ENCODE measurements at regions not wholly inside any gene's neighbourhood (a gene's known extent, or its start where the extent isn't known, plus 50 kb on each side); places are given as distances from the start of the nearest gene placed in this dataset.

GRCh38 chr21:28725396-28725795, 267.3 kb downstream of the LTN1 start:
- Histone ChIP-seq H3K4me3 (ENCODE audit: low read length) (no peak overlapping the region), H3K4me1 (ENCODE audit: control insufficient read depth, insufficient read depth, low read length) (no peaks in the 10 kb centered on the region), H3K36me3 (ENCODE audit: insufficient read depth, low read length) (no peaks in the 10 kb centered on the region), H3K4me2 (ENCODE audit: low read length) (no peak overlapping the region), H3K27me3 (ENCODE audit: control insufficient read depth, insufficient read depth, low read length) (no peaks in the 10 kb centered on the region), H3K9me3 (replicated peaks; ENCODE audit: low read length) (no peaks in the 10 kb centered on the region), H3K9ac (ENCODE audit: low read depth, low read length) (no peak overlapping the region)

DNA sequence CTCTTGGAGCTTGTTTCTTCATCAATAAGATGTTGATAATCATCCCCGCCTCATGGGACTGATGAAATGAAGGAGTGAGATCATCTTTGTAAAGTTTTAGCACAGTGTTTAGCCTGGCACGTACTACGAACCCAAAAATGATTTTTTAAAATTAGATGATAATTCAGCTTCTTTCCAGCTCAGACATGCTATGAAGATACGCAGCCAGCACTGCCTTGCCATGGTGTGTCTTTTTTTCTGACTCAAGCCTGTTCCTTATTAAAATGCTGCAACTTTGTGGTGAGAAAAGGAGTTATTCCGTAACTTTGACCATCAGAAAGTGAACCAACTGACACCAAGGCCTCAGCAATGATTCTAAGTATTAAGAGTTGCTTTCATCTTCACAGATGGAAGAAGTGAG, 269.0 kb downstream of the LTN1 start:
- H3K4me2 ChIP-seq (ENCODE audit: low read length), result no peak overlapping the region
- H3K27me3 ChIP-seq (ENCODE audit: control insufficient read depth, insufficient read depth, low read length), result no peaks in the 10 kb centered on the region
- H3K36me3 ChIP-seq (ENCODE audit: insufficient read depth, low read length), result no peaks in the 10 kb centered on the region
- no peak overlapping the region for H3K9ac ChIP-seq (ENCODE audit: low read depth, low read length)
- no peaks in the 10 kb centered on the region for H3K4me1 ChIP-seq (ENCODE audit: control insufficient read depth, insufficient read depth, low read length)
- H3K4me3 ChIP-seq (ENCODE audit: low read length), result no peak overlapping the region
- no peaks in the 10 kb centered on the region for H3K9me3 ChIP-seq (replicated peaks; ENCODE audit: low read length)

DNA sequence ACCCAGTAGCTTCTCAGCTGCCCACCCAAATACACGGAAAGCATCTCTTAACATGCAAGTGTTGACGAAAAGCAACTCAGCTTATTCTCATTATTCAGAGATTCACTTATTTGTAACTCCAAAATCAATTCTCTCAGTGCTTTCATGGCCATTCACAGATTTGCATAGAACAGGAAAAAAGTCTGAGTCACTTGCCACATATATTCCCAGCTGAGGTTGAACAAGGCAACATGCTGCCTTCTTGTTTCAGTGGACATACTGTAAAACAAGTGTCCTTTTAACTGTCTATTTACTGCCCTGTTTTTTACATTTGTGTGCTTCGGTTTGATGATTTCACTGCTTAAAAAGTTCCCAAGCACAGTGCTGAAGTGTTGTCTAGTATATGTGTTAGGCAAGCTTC, 273.0 kb downstream of the LTN1 start:
- Histone ChIP-seq H3K9ac (ENCODE audit: low read depth, low read length) (no peak overlapping the region), H3K27me3 (ENCODE audit: control insufficient read depth, insufficient read depth, low read length) (no peaks in the 10 kb centered on the region), H3K9me3 (replicated peaks; ENCODE audit: low read length) (no peaks in the 10 kb centered on the region), H3K4me3 (ENCODE audit: low read length) (no peak overlapping the region), H3K4me1 (ENCODE audit: control insufficient read depth, insufficient read depth, low read length) (peaks cover 2% of the 10 kb centered on the region), H3K36me3 (ENCODE audit: insufficient read depth, low read length) (no peaks in the 10 kb centered on the region), H3K4me2 (ENCODE audit: low read length) (no peak overlapping the region)

- no peaks in the 10 kb centered on the region for H3K27me3 ChIP-seq (ENCODE audit: control insufficient read depth, insufficient read depth, low read length)
- peaks cover 6% of the 10 kb centered on the region for H3K4me1 ChIP-seq (ENCODE audit: control insufficient read depth, insufficient read depth, low read length)
- H3K4me3 ChIP-seq (ENCODE audit: low read length), result no peak overlapping the region
- no peak overlapping the region for H3K4me2 ChIP-seq (ENCODE audit: low read length)
- no peaks in the 10 kb centered on the region for H3K9me3 ChIP-seq (replicated peaks; ENCODE audit: low read length)
- no peak overlapping the region for H3K9ac ChIP-seq (ENCODE audit: low read depth, low read length)
- no peaks in the 10 kb centered on the region for H3K36me3 ChIP-seq (ENCODE audit: insufficient read depth, low read length)
These were observed 277.8 kb downstream of the LTN1 start for GRCh38 chr21:28714777-28715464.

- no peak overlapping the region for H3K4me3 ChIP-seq (ENCODE audit: low read length)
- H3K9me3 ChIP-seq (replicated peaks; ENCODE audit: low read length), result no peaks in the 10 kb centered on the region
- H3K4me1 ChIP-seq (ENCODE audit: control insufficient read depth, insufficient read depth, low read length), result peaks cover 6% of the 10 kb centered on the region
- H3K9ac ChIP-seq (ENCODE audit: low read depth, low read length), result no peak overlapping the region
- H3K27me3 ChIP-seq (ENCODE audit: control insufficient read depth, insufficient read depth, low read length), result no peaks in the 10 kb centered on the region
- H3K4me2 ChIP-seq (ENCODE audit: low read length), result no peak overlapping the region
- H3K36me3 ChIP-seq (ENCODE audit: insufficient read depth, low read length), result no peaks in the 10 kb centered on the region
These were observed 280.3 kb downstream of the LTN1 start for GRCh38 chr21:28712411-28712810.

GRCh38 chr21:28705616-28706015, 287.1 kb downstream of the LTN1 start:
- H3K9ac ChIP-seq (ENCODE audit: low read depth, low read length), result no peak overlapping the region
- H3K4me2 ChIP-seq (ENCODE audit: low read length), result no peak overlapping the region
- H3K4me1 ChIP-seq (ENCODE audit: control insufficient read depth, insufficient read depth, low read length), result peaks cover 6% of the 10 kb centered on the region
- no peak overlapping the region for H3K4me3 ChIP-seq (ENCODE audit: low read length)
- H3K36me3 ChIP-seq (ENCODE audit: insufficient read depth, low read length), result no peaks in the 10 kb centered on the region
- H3K27me3 ChIP-seq (ENCODE audit: control insufficient read depth, insufficient read depth, low read length), result no peaks in the 10 kb centered on the region
- H3K9me3 ChIP-seq (replicated peaks; ENCODE audit: low read length), result no peaks in the 10 kb centered on the region

- H3K9me3 ChIP-seq (replicated peaks; ENCODE audit: low read length), result no peaks in the 10 kb centered on the region
These were observed 287.9 kb downstream of the LTN1 start for GRCh38 chr21:28704746-28705145.

DNA sequence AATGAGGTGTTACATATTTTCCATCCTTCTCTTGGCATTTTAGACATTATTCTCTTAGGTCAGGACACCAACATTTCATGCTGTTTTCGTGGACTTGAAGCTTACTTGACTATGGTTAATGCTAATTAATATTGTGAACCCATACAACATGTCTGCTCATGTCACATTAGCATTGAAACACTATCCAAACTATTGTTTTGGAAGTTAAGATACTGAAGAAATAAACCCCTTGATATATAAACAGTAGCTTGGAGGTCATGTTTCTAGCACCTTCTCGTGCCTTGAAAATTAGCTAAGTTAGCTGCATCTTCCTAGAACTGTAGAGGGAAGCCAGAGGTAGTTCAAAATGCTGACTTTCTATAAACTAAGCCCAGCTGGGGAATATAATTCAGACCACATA, 288.8 kb downstream of the LTN1 start:
- Histone ChIP-seq H3K4me1 (ENCODE audit: control insufficient read depth, insufficient read depth, low read length) (peaks cover 6% of the 10 kb centered on the region), H3K27me3 (ENCODE audit: control insufficient read depth, insufficient read depth, low read length) (no peaks in the 10 kb centered on the region), H3K4me2 (ENCODE audit: low read length) (no peak overlapping the region), H3K4me3 (ENCODE audit: low read length) (no peak overlapping the region), H3K36me3 (ENCODE audit: insufficient read depth, low read length) (no peaks in the 10 kb centered on the region), H3K9me3 (replicated peaks; ENCODE audit: low read length) (no peaks in the 10 kb centered on the region), H3K9ac (ENCODE audit: low read depth, low read length) (no peak overlapping the region)

More at GRCh38 chr21:28704746-28705145, 287.9 kb downstream of the LTN1 start:
- Histone ChIP-seq H3K36me3 (ENCODE audit: insufficient read depth, low read length) (no peaks in the 10 kb centered on the region), H3K4me2 (ENCODE audit: low read length) (no peak overlapping the region), H3K4me3 (ENCODE audit: low read length) (no peak overlapping the region), H3K9ac (ENCODE audit: low read depth, low read length) (no peak overlapping the region), H3K27me3 (ENCODE audit: control insufficient read depth, insufficient read depth, low read length) (no peaks in the 10 kb centered on the region), H3K4me1 (ENCODE audit: control insufficient read depth, insufficient read depth, low read length) (peaks cover 6% of the 10 kb centered on the region)

GRCh38 chr21:28699596-28700259, 292.9 kb downstream of the LTN1 start:
- Histone ChIP-seq H3K4me1 (ENCODE audit: control insufficient read depth, insufficient read depth, low read length) (no peaks in the 10 kb centered on the region), H3K4me2 (ENCODE audit: low read length) (no peak overlapping the region), H3K27me3 (ENCODE audit: control insufficient read depth, insufficient read depth, low read length) (no peaks in the 10 kb centered on the region)

DNA sequence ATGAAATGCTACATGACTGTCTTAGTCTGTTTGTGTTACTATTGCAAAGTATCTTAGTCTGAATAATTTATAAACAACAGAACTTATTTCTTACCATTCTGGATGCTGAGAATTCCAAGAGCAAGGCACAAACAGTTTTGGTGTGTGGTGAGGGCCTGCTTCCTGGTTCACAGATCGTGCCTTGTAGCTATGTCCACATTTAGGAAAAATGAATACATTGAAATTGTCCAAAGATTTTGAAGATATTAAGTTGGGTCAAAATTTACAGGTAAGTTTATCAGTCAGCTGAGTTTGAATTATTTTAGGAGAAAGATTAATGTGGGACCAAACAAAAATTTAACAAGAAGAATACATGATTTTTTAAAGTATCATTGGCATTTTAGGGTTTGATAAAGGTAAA, 293.5 kb downstream of the LTN1 start:
- H3K4me3 ChIP-seq (ENCODE audit: low read length), result no peak overlapping the region
- H3K4me1 ChIP-seq (ENCODE audit: control insufficient read depth, insufficient read depth, low read length), result no peaks in the 10 kb centered on the region
- H3K9ac ChIP-seq (ENCODE audit: low read depth, low read length), result no peak overlapping the region
- no peaks in the 10 kb centered on the region for H3K9me3 ChIP-seq (replicated peaks; ENCODE audit: low read length)
- no peaks in the 10 kb centered on the region for H3K27me3 ChIP-seq (ENCODE audit: control insufficient read depth, insufficient read depth, low read length)
- H3K36me3 ChIP-seq (ENCODE audit: insufficient read depth, low read length), result no peaks in the 10 kb centered on the region
- no peak overlapping the region for H3K4me2 ChIP-seq (ENCODE audit: low read length)

More at GRCh38 chr21:28699596-28700259, 292.9 kb downstream of the LTN1 start:
- H3K4me3 ChIP-seq (ENCODE audit: low read length), result no peak overlapping the region
- no peaks in the 10 kb centered on the region for H3K9me3 ChIP-seq (replicated peaks; ENCODE audit: low read length)
- no peak overlapping the region for H3K9ac ChIP-seq (ENCODE audit: low read depth, low read length)
- no peaks in the 10 kb centered on the region for H3K36me3 ChIP-seq (ENCODE audit: insufficient read depth, low read length)

- H3K4me3 ChIP-seq (ENCODE audit: low read length), result no peak overlapping the region
- H3K9ac ChIP-seq (ENCODE audit: low read depth, low read length), result no peak overlapping the region
- no peaks in the 10 kb centered on the region for H3K4me1 ChIP-seq (ENCODE audit: control insufficient read depth, insufficient read depth, low read length)
- no peaks in the 10 kb centered on the region for H3K36me3 ChIP-seq (ENCODE audit: insufficient read depth, low read length)
- no peaks in the 10 kb centered on the region for H3K9me3 ChIP-seq (replicated peaks; ENCODE audit: low read length)
- no peak overlapping the region for H3K4me2 ChIP-seq (ENCODE audit: low read length)
- no peaks in the 10 kb centered on the region for H3K27me3 ChIP-seq (ENCODE audit: control insufficient read depth, insufficient read depth, low read length)
These were observed 295.8 kb downstream of the LTN1 start for GRCh38 chr21:28696844-28697410.

DNA sequence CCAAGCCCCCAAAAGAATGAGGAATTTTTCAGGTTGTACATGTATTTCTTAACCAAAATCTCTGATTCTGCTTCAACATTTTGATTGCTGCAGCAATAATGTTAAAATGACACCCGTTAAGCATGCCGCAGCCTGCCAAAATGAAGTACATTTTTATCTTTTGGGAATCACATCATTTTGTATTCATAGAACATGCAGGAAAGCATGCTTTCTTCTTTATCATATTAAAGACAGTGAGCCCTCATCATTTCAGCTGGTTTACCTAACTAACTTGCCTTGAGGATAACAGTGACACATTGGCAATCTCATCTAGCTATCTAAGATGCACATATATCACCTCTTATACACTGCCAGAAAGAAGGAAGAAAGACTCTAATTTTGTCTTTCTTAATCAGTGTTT, 299.2 kb downstream of the LTN1 start:
- no peak overlapping the region for H3K4me2 ChIP-seq (ENCODE audit: low read length)
- H3K9me3 ChIP-seq (replicated peaks; ENCODE audit: low read length), result no peaks in the 10 kb centered on the region
- H3K4me3 ChIP-seq (ENCODE audit: low read length), result no peak overlapping the region
- no peaks in the 10 kb centered on the region for H3K4me1 ChIP-seq (ENCODE audit: control insufficient read depth, insufficient read depth, low read length)
- no peak overlapping the region for H3K9ac ChIP-seq (ENCODE audit: low read depth, low read length)
- H3K36me3 ChIP-seq (ENCODE audit: insufficient read depth, low read length), result no peaks in the 10 kb centered on the region
- no peaks in the 10 kb centered on the region for H3K27me3 ChIP-seq (ENCODE audit: control insufficient read depth, insufficient read depth, low read length)

All from skeletal muscle satellite cell (primary cell).